HS-5 (cell line): ENCODE measurements at regions not wholly inside any gene's neighbourhood (a gene's known extent, or its start where the extent isn't known, plus 50 kb on each side); places are given as distances from the start of the nearest gene placed in this dataset.
"Not testable (repeated sequence)": the region's sequence is repeated elsewhere in the genome, so short reads cannot be mapped to it uniquely, and the experiment has no call there.

ENCODE experiments used
- DNase-seq: peaks from one replicate; pipeline ENCODE4 v3.0.0-alpha.2; 2012; ENCODE audit warnings: low read depth

DNA sequence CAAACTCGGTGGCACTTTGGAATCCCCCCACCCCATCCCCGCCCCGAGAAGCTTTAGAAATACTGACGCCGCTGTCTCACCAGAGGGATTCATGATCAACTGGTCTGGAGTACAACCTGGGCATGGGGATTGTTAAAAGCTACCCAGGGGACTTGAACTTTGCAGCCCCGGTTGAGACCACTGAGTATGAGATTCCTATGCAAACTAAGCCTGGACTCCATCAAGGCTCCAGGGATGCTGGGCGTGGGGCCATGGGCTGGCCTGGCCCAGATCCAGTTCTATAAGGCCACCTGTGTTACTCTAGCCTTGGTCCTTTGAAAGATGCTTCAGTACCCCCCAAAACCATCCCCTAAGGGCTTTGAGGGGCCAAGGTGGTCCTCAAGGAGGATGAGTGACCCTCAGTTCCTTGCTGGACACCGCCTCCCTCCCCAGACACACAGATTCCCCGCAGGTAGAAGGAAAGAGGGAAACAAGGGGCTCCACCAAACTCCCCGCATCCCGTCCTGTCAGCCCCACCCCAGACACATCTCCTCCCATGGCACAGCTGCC lies 68.5 kb downstream of the MRPL36 start:
- no peak for DNase-seq

DNA sequence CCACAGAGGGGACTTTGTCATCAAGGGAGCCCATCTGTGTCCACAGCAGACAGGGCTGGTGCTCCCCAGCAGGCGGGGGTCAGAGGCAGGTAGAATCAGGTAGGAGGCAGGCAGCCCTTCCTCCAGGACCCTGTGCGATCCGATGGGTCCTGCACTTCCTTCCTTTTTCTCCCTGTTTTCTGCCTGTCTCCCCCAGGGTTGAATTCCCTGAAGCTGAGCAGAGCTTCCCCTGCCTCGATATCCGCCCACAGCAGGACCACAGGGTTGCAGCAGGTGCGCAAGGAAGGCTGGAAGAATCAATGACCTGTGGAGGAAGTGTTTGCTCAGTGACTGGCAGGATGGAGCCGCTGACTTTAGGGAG lies 69.2 kb downstream of the MRPL36 start:
- no peak for DNase-seq

GRCh38 chr5:1729641-1730486 lies 69.8 kb downstream of the MRPL36 start:
- DNase-seq: no peak

DNA sequence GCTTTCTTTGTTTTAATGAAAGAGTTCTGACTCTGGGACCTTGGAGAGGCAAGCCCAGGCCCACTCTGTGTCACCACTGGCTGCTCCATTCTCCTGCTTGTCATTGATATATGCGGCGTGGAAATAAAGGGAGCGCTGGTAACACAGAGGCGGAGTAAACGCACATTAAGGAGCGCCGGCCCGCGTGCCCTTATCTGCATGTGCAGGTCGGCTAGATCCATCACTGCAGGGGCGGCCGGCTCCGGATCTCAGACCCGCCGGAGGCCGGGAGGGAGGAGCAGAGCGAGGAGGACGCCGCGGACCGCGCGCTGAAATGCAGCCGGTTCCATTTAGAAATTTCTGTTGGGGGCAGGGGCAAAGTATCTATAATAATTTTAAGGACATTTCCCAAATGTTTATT lies 70.8 kb downstream of the MRPL36 start:
- no peak for DNase-seq

DNA sequence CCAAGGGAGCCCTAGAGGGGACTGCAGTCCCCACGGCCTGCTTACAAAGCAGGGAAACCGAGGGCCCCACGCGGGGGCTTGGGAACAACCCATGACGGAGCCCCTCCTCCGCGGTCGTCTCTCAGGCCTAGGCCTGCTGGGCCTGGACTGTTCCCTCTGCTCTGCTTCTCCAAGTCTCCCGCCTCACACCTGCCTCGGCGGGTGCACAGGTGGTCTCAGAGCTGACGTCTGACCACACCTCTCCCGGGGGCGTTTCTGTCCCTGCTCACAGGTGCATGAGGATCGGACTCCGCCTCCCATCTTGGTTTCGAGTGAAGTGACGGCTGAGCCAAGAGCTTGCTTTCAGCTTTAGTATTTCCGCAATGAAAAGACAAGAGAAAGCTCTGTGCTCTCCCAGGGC lies 72.1 kb downstream of the MRPL36 start:
- no peak for DNase-seq

- DNase-seq: no peak
Observed at GRCh38 chr5:1726956-1727355, 72.7 kb downstream of the MRPL36 start.

DNA sequence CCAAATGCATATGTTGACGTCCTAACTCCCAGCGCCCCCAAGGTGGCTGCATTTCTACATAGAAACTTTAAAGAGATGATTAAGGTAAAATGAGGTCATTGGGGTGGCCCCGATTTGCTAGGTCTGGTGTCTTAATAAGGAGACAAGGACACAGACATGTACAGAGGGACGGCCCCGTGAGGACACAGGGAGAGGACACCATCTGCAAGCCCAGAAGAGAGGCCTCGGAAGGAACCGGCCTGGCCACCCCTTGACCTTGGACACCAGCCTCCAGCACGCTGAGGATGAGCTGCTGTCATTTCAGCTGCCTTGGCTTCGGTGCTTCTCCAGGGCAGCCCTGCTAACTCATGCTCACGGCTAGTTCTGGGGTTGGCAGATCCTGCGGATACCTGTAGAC lies 73.2 kb downstream of the MRPL36 start:
- no peak for DNase-seq

DNA sequence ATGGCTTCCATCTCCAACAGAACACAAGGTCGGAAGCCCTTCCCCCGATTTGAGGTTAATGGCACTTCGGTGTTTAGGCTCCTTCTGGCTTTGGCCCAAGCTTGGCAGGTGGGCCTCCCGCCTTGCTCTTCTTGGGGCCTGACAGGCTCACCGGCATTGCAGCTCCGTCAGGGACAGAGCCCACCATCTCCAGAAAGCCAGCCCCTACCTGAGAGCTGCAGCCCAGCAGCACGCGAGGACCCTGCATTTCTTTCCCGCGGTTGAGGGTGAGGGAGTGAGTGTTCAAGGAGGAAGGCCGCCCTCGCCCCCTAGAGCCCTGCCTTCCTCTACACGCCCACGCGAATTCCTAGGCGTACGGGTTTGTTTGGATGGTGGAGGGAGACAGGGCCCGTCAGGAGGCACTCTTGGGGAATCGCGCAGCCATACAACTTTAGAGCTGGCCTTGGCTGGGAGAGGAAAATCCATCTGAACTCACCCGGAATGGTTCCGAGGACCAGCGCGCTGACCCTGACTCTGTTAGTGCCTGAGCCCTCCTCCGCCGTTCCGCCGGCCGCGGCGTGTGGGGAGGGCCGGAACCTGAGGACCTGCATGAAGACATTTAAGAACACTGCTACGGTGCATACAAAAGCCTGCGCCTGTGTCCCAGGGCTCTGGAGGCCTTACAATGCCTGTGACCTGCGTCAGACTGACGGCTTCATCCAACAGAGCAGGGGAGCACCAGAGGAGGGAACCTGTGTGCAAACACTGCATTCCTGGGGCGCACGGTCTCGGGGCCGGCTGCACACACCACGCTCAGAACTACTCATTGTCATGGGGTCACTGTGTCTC lies 73.8 kb downstream of the MRPL36 start:
- no peak for DNase-seq

DNA sequence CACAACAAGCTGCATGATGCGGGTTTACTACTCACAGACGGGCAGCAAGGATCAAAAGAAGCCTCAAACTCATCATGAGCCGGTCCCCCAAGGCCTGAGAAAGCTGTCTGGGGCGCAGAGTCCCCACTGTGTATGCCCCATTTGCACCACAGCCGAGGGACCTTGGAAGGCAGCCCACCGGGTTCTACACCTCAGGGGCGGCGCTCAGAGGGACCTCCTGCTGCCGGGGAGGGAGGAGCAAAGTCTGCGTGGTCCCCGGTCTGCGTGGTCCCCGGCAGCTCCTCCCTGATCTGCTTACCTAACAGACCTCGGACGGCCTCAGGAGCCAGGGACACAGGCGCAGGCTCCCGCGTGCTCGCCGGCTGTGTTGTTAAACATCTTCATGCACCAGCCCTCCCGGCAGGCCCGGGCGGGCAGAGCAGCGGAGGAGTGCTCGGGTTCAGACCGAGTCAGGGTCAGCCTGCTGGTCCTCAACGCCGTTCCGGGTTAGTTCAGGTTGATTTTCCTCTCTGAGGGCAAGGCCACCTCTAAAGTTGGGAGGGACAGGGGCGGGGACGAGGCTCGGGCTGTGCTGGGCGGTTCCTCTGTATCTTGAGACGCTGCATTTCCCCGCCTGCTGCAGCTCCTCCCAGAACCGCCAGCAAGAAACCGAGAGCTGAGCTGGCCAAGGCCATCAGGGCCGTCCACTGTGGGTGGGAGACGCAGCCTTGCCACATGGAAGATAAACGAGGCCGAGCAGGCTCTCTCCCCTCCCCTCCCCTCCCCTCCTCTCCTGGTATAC lies 74.6 kb downstream of the MRPL36 start:
- DNase-seq: no peak

DNA sequence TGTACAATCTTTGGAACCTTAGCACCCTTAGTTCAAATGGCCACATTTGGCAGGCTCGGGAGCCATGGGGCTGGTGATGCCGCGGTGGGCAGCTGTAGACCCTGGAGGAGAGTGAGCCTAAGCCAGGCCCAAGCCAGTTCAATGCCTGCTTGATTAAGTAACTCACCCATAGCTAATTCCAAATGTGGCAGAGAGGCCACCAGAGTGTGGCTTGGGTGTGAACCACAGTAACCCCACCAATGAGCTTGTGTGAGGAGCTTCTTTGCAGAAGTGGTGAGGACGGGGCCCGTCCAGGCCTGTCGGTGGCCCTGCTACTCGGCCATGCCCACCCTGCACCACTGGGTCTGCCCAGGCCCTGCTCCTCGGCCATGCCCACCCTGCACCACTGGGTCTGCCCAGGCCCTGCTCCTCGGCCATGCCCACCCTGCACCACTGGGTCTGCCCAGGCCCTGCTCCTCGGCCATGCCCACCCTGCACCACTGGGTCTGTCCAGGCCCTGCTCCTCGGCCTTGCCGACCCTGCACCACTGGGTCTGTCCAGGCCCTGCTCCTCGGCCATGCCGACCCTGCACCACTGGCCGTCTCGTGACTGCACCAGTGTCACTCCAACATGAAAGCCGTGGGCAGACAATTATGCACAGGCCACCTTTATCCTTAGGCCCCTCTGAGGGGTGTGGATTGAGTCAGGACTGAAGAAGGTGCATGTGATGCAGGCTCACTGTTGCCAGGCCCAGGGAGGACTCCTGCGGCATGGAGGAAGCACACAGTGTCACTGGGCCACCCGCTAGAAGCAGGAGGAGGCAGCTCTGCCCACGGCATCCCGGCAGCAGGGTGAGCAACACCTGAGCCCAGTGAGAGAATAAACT lies 75.4 kb downstream of the MRPL36 start:
- DNase-seq: no peak

- DNase-seq: no peak
Observed at GRCh38 chr5:1723476-1723875, 76.2 kb downstream of the MRPL36 start.

DNA sequence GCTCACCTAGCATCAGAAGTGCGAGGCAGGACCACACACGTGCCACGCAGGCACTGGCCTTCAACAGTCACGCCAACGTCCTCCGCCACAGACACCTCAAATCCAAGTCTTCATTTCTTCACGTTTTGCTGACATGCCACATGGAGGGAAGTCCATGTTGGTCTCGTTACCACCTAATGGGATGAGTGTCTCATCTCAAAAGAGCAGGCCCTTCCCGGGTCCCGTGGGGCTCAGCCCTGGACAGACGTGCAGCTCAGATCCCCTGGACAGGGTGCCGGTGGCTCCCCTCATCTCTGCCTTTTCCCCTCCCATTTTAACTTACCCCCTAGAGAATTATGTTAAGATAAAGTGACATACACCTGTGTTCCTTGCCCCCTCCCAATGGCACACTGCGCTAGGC lies 76.8 kb downstream of the MRPL36 start:
- DNase-seq: no peak

DNA sequence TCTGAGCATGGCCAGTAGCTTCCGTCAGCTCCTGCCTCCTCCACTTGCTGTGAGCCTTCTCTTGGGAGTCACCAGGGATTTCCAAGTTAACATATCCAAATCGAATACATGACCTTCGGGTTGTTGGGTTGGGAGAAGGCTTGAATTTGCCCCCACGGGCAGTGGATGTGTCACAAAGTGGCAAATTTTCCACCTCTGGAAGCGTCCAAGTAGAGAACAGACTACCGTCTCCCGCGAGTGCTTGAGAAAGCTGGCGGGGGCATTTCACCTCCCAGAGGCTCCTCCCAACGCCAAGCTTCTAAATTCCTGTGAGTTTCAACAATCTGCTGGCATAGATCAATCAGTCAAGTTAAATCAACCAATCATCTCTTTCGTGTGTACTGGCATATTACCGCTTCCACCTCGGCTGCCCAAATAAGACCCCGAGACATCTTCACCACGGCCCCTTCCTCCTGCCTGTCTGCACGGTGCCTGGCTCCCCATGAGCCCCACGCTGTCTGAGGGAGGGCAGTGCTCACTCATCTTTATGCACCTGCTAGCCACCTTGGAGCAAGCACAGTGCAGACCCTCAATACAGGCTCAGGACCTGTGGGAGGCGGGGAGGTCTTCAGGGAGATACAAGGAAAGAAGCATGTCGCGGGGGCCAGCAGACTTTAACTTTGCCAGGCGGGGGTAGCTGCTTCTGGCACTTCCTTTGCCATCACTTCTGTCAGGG lies 79.1 kb downstream of the MRPL36 start:
- DNase-seq: no peak

GRCh38 chr5:1719860-1720259 lies 79.8 kb downstream of the MRPL36 start:
- no peak for DNase-seq

DNA sequence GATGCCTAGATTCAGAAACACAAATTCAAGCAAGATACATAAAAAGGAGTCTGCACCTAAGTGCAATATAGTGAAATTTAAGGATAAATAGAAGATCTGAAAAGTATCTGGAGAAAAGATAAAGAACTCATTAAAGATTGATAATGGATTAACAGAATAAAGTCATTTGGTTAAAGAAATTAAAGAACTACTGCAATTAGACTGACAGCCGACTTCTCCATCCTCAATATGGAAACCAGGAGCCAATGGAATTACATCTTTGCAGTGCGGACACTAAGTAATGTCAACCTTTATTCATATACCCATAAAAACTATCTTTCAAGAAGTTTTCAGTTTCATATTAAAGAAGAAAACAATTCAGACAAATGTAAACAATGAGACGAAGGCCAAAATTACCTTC lies 81.0 kb downstream of the MRPL36 start:
- no peak for DNase-seq

- DNase-seq: not testable (repeated sequence)
Observed at GRCh38 chr5:1710091-1710490, 89.5 kb downstream of the MRPL36 start.

DNA sequence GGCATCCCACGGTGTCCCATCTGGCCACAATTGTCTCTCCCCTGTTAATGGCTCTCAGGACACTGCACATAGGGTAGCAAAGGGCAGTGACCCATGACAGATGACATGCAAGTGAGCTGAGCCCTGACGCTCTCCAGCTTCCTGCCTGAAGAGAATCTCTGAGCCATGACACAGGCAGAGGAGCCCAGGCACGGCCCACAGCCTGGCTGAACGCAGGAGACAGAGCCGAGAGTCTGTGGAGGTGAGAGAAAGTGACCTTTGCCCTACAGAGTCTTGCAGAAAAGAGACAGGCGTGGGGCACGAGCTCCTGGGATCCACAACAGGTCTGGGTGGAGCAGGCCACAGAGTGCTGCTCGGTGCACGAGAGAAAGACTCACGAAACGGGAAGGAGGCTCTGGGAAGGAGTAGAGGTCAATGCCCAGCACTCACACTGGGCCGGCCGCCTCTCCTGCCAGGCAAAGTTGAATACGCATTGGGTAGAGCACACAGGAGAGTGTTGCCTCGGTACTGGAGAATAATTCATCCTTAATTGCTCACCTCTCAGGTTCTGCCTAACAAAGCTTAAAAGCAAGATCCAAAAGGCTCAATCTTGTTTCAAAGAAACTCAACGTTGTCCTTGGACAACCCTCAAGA lies 90.3 kb downstream of the MRPL36 start:
- no peak for DNase-seq

DNA sequence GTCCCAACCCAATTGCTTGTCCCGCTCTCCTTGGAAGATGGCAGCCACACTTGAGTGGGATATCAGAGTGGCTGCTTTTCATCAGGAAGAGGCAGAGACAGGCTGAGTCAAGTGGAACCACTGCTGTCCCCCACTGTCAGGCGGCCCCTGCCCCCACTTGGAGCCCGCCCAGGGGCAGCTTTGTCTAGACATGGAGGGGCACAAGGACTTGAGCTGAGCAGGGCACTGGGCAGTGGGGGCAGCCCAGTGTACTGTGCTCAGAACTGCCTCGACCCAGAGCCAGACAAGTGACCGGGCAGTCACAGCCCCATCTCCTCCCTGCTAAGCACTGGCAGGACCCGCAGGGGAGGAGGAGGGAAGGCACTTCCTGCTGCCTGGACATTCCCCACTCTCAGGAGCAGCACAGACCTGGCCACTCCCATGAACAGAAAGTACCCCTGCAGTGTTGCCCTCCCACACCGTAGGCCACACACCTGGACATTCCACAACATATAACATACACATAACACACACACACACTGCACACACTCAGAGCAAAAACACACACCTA lies 91.0 kb downstream of the MRPL36 start:
- DNase-seq: no peak

DNA sequence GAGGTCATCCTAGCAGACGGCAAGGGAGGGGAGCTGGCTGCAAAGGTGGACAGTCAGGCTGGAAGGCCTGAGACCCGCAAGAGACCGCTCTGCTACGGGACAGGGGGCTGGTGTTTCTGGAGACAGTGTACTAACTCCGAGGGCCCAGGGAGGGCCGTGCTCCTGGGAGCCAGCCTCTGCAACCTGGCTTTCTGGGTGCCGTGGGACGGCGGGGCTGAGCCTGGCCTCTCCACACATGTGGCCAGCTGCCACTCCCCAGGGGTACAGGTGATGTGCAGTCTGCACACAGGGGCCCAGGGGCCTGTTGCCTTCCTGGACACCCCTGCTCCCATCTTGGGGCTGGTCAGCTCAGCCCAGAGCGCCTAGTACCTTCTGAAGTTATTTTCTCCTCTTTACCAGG lies 92.2 kb downstream of the MRPL36 start:
- no peak for DNase-seq

- DNase-seq: no peak
Observed at GRCh38 chr5:1706428-1706827, 93.2 kb downstream of the MRPL36 start.
